Endothelial cell (in vitro differentiated cells): ENCODE measurements at regions not wholly inside any gene's neighbourhood (a gene's known extent, or its start where the extent isn't known, plus 50 kb on each side); places are given as distances from the start of the nearest gene placed in this dataset.

Experiments
- DNase-seq: peaks from one replicate; pipeline ENCODE4 v3.0.0; 2021; ENCODE audit warnings: low spot score
- H3K27ac Mint-ChIP-seq: one replicate; pipeline ENCODE4 v1.8.0; 2021; ENCODE audit warnings: mixed read lengths, inconsistent platforms; ENCODE audit not compliant: unreplicated experiment
- H3K27me3 Mint-ChIP-seq: one replicate; pipeline ENCODE4 v1.8.0; 2021; ENCODE audit warnings: mild to moderate bottlenecking, moderate library complexity, mixed read lengths, inconsistent platforms; ENCODE audit not compliant: unreplicated experiment
- H3K36me3 Mint-ChIP-seq: one replicate; pipeline ENCODE4 v1.8.0; 2021; ENCODE audit warnings: mild to moderate bottlenecking, low read depth, mixed read lengths, inconsistent platforms; ENCODE audit not compliant: unreplicated experiment
- H3K4me1 Mint-ChIP-seq: one replicate; pipeline ENCODE4 v1.8.0; 2021; ENCODE audit warnings: mild to moderate bottlenecking, mixed read lengths, inconsistent platforms; ENCODE audit not compliant: unreplicated experiment
- H3K4me3 Mint-ChIP-seq: one replicate; pipeline ENCODE4 v1.8.0; 2021; ENCODE audit warnings: mild to moderate bottlenecking, mixed read lengths, inconsistent platforms; ENCODE audit not compliant: unreplicated experiment
- H3K9me3 Mint-ChIP-seq: one replicate; pipeline ENCODE4 v1.8.0; 2021; ENCODE audit warnings: mixed read lengths, inconsistent platforms; ENCODE audit not compliant: unreplicated experiment
- CTCF ChIP-seq: fragments of 200-600 bp; sonication (generic); IDR thresholded peaks from one replicate; pipeline ENCODE4 v1.5.0; 2021; ENCODE audit warnings: antibody characterized with exemption; ENCODE audit not compliant: unreplicated experiment

- TF ChIP-seq CTCF = no peak
- Mint-ChIP-seq H3K4me3 (no peak overlapping the region), H3K4me1 (peaks cover 3% of the 10 kb centered on the region), H3K36me3 (no peaks in the 10 kb centered on the region), H3K27me3 (peaks cover 2% of the 10 kb centered on the region), H3K9me3 (no peaks in the 10 kb centered on the region), H3K27ac (no peak overlapping the region)
- DNase-seq = no peak
Measured at GRCh38 chr6:139939189-139939979, 564.9 kb upstream of the CITED2 start.

- no peak overlapping the region for H3K27ac Mint-ChIP-seq
- H3K36me3 Mint-ChIP-seq = no peaks in the 10 kb centered on the region
- no peak for TF ChIP-seq CTCF
- H3K4me3 Mint-ChIP-seq = no peak overlapping the region
- H3K4me1 Mint-ChIP-seq = no peaks in the 10 kb centered on the region
- DNase-seq = no peak
- no peaks in the 10 kb centered on the region for H3K9me3 Mint-ChIP-seq
- no peaks in the 10 kb centered on the region for H3K27me3 Mint-ChIP-seq
Measured at GRCh38 chr6:139932671-139933070, 558.2 kb upstream of the CITED2 start.

GRCh38 chr6:139931747-139932146 lies 557.3 kb upstream of the CITED2 start:
- Mint-ChIP-seq H3K4me3 (no peak overlapping the region), H3K36me3 (no peaks in the 10 kb centered on the region), H3K4me1 (no peaks in the 10 kb centered on the region), H3K27ac (no peak overlapping the region), H3K27me3 (no peaks in the 10 kb centered on the region), H3K9me3 (no peaks in the 10 kb centered on the region)
- DNase-seq = no peak
- no peak for TF ChIP-seq CTCF

GRCh38 chr6:139927742-139928305 lies 553.4 kb upstream of the CITED2 start:
- no peaks in the 10 kb centered on the region for H3K36me3 Mint-ChIP-seq
- no peaks in the 10 kb centered on the region for H3K27me3 Mint-ChIP-seq
- no peak overlapping the region for H3K4me3 Mint-ChIP-seq
- no peak for TF ChIP-seq CTCF
- H3K27ac Mint-ChIP-seq = no peak overlapping the region
- no peak for DNase-seq
- no peaks in the 10 kb centered on the region for H3K4me1 Mint-ChIP-seq
- no peaks in the 10 kb centered on the region for H3K9me3 Mint-ChIP-seq

- Mint-ChIP-seq H3K9me3 (no peaks in the 10 kb centered on the region), H3K4me3 (no peak overlapping the region), H3K36me3 (no peaks in the 10 kb centered on the region), H3K27me3 (no peaks in the 10 kb centered on the region), H3K4me1 (no peaks in the 10 kb centered on the region), H3K27ac (no peak overlapping the region)
- TF ChIP-seq CTCF = no peak
- no peak for DNase-seq
Measured at GRCh38 chr6:139927236-139927635, 552.8 kb upstream of the CITED2 start.
